ENCODE measurements at regions not wholly inside any gene's neighbourhood (a gene's known extent, or its start where the extent isn't known, plus 50 kb on each side); places are given as distances from the start of the nearest gene placed in this dataset.
"Not testable (repeated sequence)": the region's sequence is repeated elsewhere in the genome, so short reads cannot be mapped to it uniquely, and the experiment has no call there.

GRCh38 chr5:85628153-85628552 lies 989.6 kb upstream of the COX7C start:
- Histone ChIP-seq H4K20me1 (no peaks in the 10 kb centered on the region), H3K27ac (no peak overlapping the region)

GRCh38 chr5:85638495-85639125 lies 979.1 kb upstream of the COX7C start:
- not testable (repeated sequence) for H4K20me1 ChIP-seq, H3K9ac ChIP-seq, H3K4me1 ChIP-seq, H3K9me3 ChIP-seq, H3K27ac ChIP-seq, H3K4me2 ChIP-seq, H3K27me3 ChIP-seq, H3K36me3 ChIP-seq, H3K4me3 ChIP-seq

More at GRCh38 chr5:85628153-85628552, 989.6 kb upstream of the COX7C start:
- H3K4me2 ChIP-seq, result no peak overlapping the region
- no peak overlapping the region for H3K9ac ChIP-seq
- TF ChIP-seq Cebpa-rat (IDR thresholded peaks at IDR 0.05), result no peak
- H3K27me3 ChIP-seq, result no peaks in the 10 kb centered on the region
- H3K9me3 ChIP-seq, result no peaks in the 10 kb centered on the region
- H3K4me1 ChIP-seq, result no peaks in the 10 kb centered on the region
- H3K36me3 ChIP-seq, result no peaks in the 10 kb centered on the region
- H3K4me3 ChIP-seq, result no peak overlapping the region

GRCh38 chr5:85646036-85646435 lies 971.7 kb upstream of the COX7C start:
- Histone ChIP-seq H3K27me3 (no peaks in the 10 kb centered on the region), H3K9me3 (no peaks in the 10 kb centered on the region), H3K36me3 (no peaks in the 10 kb centered on the region), H3K4me1 (no peaks in the 10 kb centered on the region), H3K4me3 (no peak overlapping the region), H3K9ac (no peak overlapping the region), H3K4me2 (no peak overlapping the region), H4K20me1 (no peaks in the 10 kb centered on the region), H3K27ac (no peak overlapping the region)
- no peak for TF ChIP-seq Cebpa-rat (IDR thresholded peaks at IDR 0.05)

- no peaks in the 10 kb centered on the region for H3K9me3 ChIP-seq
- no peaks in the 10 kb centered on the region for H3K36me3 ChIP-seq
- H4K20me1 ChIP-seq, result no peaks in the 10 kb centered on the region
- no peaks in the 10 kb centered on the region for H3K4me1 ChIP-seq
- H3K9ac ChIP-seq, result no peak overlapping the region
- H3K4me3 ChIP-seq, result no peak overlapping the region
- no peak overlapping the region for H3K4me2 ChIP-seq
- H3K27me3 ChIP-seq, result no peaks in the 10 kb centered on the region
- no peak for TF ChIP-seq Cebpa-rat (IDR thresholded peaks at IDR 0.05)
- H3K27ac ChIP-seq, result no peak overlapping the region
These were observed 971.1 kb upstream of the COX7C start for GRCh38 chr5:85646641-85647040.

GRCh38 chr5:85647349-85648127 lies 970.2 kb upstream of the COX7C start:
- H3K27me3 ChIP-seq, result no peaks in the 10 kb centered on the region
- no peaks in the 10 kb centered on the region for H3K9me3 ChIP-seq
- H3K27ac ChIP-seq, result no peak overlapping the region
- H3K4me2 ChIP-seq, result no peak overlapping the region
- no peaks in the 10 kb centered on the region for H4K20me1 ChIP-seq
- H3K4me3 ChIP-seq, result no peak overlapping the region
- H3K36me3 ChIP-seq, result no peaks in the 10 kb centered on the region
- H3K4me1 ChIP-seq, result no peaks in the 10 kb centered on the region
- TF ChIP-seq Cebpa-rat (IDR thresholded peaks at IDR 0.05), result no peak
- no peak overlapping the region for H3K9ac ChIP-seq

GRCh38 chr5:85648495-85648894 lies 969.2 kb upstream of the COX7C start:
- no peaks in the 10 kb centered on the region for H3K4me1 ChIP-seq
- H3K9me3 ChIP-seq, result no peaks in the 10 kb centered on the region
- H3K36me3 ChIP-seq, result no peaks in the 10 kb centered on the region
- no peaks in the 10 kb centered on the region for H4K20me1 ChIP-seq
- no peaks in the 10 kb centered on the region for H3K27me3 ChIP-seq
- H3K27ac ChIP-seq, result no peak overlapping the region
- H3K9ac ChIP-seq, result no peak overlapping the region
- H3K4me2 ChIP-seq, result no peak overlapping the region
- no peak for TF ChIP-seq Cebpa-rat (IDR thresholded peaks at IDR 0.05)
- H3K4me3 ChIP-seq, result no peak overlapping the region

- Histone ChIP-seq H3K4me2 (no peak overlapping the region), H3K27ac (no peak overlapping the region), H3K27me3 (no peaks in the 10 kb centered on the region), H4K20me1 (no peaks in the 10 kb centered on the region), H3K9ac (no peak overlapping the region), H3K36me3 (no peaks in the 10 kb centered on the region), H3K4me1 (no peaks in the 10 kb centered on the region), H3K4me3 (no peak overlapping the region), H3K9me3 (peaks cover 5% of the 10 kb centered on the region; the same call in 1 of the 2 replicates)
- TF ChIP-seq Cebpa-rat (IDR thresholded peaks at IDR 0.05), result no peak
These were observed 966.0 kb upstream of the COX7C start for GRCh38 chr5:85651731-85652130.

- H3K27ac ChIP-seq, H3K36me3 ChIP-seq, H3K4me2 ChIP-seq, H3K9ac ChIP-seq, H3K27me3 ChIP-seq, H4K20me1 ChIP-seq, H3K4me3 ChIP-seq, H3K9me3 ChIP-seq, H3K4me1 ChIP-seq: not testable (repeated sequence)
These were observed 963.6 kb upstream of the COX7C start for GRCh38 chr5:85654144-85654543.

GRCh38 chr5:85656050-85656449 lies 961.7 kb upstream of the COX7C start:
- Histone ChIP-seq H3K36me3 (no peaks in the 10 kb centered on the region), H3K4me3 (no peak overlapping the region), H3K9ac (no peak overlapping the region), H3K27ac (no peak overlapping the region), H3K4me1 (no peaks in the 10 kb centered on the region), H4K20me1 (no peaks in the 10 kb centered on the region), H3K4me2 (no peak overlapping the region), H3K9me3 (peaks cover 5% of the 10 kb centered on the region; the same call in 1 of the 2 replicates), H3K27me3 (no peaks in the 10 kb centered on the region)
- no peak for TF ChIP-seq Cebpa-rat (IDR thresholded peaks at IDR 0.05)

GRCh38 chr5:85657328-85657727 lies 960.4 kb upstream of the COX7C start:
- not testable (repeated sequence) for H3K4me2 ChIP-seq, H3K27ac ChIP-seq, H3K4me1 ChIP-seq, H3K9me3 ChIP-seq, H3K36me3 ChIP-seq, H3K4me3 ChIP-seq, H4K20me1 ChIP-seq, H3K9ac ChIP-seq, H3K27me3 ChIP-seq

- H4K20me1 ChIP-seq, H3K9ac ChIP-seq, H3K27ac ChIP-seq, H3K4me1 ChIP-seq, H3K27me3 ChIP-seq, H3K9me3 ChIP-seq, H3K4me3 ChIP-seq, H3K4me2 ChIP-seq, H3K36me3 ChIP-seq: not testable (repeated sequence)
These were observed 954.6 kb upstream of the COX7C start for GRCh38 chr5:85662969-85663707.

Data from BLaER1 (cell line).